Right lobe of liver (tissue), 4 donors: ENCODE measurements at regions not wholly inside any gene's neighbourhood (a gene's known extent, or its start where the extent isn't known, plus 50 kb on each side); places are given as distances from the start of the nearest gene placed in this dataset.

Source experiments
- POLR2A ChIP-seq: fragments of 450-650 bp; IDR thresholded peaks from one replicate; pipeline ENCODE4 v1.6.1; 2017; ENCODE audit warnings: antibody characterized with exemption, mild to moderate bottlenecking
- TF ChIP-seq, protein P1 (sequence below), 4 donors: fragments of 200-600 bp in 3 of 4; fragments of 450-650 bp in 1 of 4; IDR thresholded peaks; one replicate each; pipeline versions ENCODE4 v1.5.1 to v1.8.0; 2016 to 2022; ENCODE audit warnings: antibody characterized with exemption in 4 of 4, mild to moderate bottlenecking in 2 of 4
- donor health status: DM: no; HTN: no; CAD: no.
- donor health status: DM: no; HTN: no; CAD: no.
- donor health status: DM: no; HTN: yes; CAD: no.

DNA sequence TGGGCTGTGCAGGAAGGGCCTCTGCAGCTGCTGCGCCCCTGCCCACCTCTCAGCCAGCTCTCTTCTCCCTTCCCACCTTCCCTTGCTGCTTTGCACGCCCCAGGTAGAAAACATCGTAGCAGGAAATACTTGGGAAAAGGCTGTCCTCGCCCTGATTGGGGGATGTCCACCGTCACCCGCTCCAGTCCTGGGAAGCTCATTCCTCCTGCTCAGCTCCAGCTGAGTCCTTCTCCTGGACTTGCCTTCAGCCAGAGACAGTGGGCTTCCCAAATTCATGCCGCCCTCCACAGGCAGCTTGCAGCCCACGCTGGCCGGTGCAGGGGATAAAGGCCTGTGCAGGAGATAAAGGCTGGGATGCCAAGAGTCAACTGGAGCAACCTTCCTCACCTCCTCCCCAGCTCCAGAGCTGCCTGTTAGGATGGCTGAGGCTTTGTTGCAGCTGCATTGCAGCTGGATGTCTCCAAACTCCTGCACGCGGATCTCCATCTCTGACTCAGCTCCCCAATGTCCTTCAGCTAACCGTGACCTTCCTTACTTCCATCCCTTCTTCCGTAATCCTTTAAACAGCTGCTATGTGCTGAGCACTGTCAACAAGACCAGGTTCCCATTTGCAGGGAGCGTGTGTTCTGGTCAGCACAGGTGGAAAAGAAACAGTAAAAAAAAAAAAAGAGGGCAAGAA is 402.0 kb upstream of the TNRC6C start:
- TF ChIP-seq, protein P1, sequence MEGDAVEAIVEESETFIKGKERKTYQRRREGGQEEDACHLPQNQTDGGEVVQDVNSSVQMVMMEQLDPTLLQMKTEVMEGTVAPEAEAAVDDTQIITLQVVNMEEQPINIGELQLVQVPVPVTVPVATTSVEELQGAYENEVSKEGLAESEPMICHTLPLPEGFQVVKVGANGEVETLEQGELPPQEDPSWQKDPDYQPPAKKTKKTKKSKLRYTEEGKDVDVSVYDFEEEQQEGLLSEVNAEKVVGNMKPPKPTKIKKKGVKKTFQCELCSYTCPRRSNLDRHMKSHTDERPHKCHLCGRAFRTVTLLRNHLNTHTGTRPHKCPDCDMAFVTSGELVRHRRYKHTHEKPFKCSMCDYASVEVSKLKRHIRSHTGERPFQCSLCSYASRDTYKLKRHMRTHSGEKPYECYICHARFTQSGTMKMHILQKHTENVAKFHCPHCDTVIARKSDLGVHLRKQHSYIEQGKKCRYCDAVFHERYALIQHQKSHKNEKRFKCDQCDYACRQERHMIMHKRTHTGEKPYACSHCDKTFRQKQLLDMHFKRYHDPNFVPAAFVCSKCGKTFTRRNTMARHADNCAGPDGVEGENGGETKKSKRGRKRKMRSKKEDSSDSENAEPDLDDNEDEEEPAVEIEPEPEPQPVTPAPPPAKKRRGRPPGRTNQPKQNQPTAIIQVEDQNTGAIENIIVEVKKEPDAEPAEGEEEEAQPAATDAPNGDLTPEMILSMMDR (IDR thresholded peaks at IDR 0.05) = no peak
- no peak for TF ChIP-seq POLR2A
